Neural cell (in vitro differentiated cells): ENCODE measurements at regions not wholly inside any gene's neighbourhood (a gene's known extent, or its start where the extent isn't known, plus 50 kb on each side); places are given as distances from the start of the nearest gene placed in this dataset.

Source experiments
- H2AFZ ChIP-seq: fragments of 200-600, 300-800 bp; sonication (generic), shearing (Covaris generic); 2 replicates; pipeline ENCODE4 v1.6.0; 2014; ENCODE audit warnings: low read depth, mild to moderate bottlenecking, antibody characterized with exemption, low read length, moderate library complexity
- H3F3A ChIP-seq: fragments of 200-600 bp; shearing (Covaris generic); 2 replicates; pipeline ENCODE4 v1.6.1; 2016; ENCODE audit warnings: mild to moderate bottlenecking, moderate library complexity, mixed read lengths, antibody characterized with exemption, low read length; ENCODE audit not compliant: insufficient read depth, poor library complexity, severe bottlenecking
- H3K27ac ChIP-seq: fragments of 200-600, 300-800 bp; sonication (generic), shearing (Covaris generic); 2 replicates; pipeline ENCODE4 v1.5.1; 2014; ENCODE audit warnings: mild to moderate bottlenecking, low read length, moderate library complexity
- H3K27me3 ChIP-seq: fragments of 300-800, 200-600 bp; sonication (generic), shearing (Covaris generic); 2 replicates; pipeline ENCODE4 v1.6.0; 2014; ENCODE audit warnings: mild to moderate bottlenecking, low read depth, low read length, moderate library complexity; ENCODE audit not compliant: insufficient read depth
- H3K36me3 ChIP-seq: fragments of 300-800, 200-600 bp; sonication (generic), shearing (Covaris generic); 2 replicates; pipeline ENCODE4 v1.5.1; 2014; ENCODE audit warnings: mild to moderate bottlenecking, antibody characterized with exemption, low read length, moderate library complexity; ENCODE audit not compliant: insufficient read depth
- H3K4me2 ChIP-seq: fragments of 300-800, 200-600 bp; sonication (generic), shearing (Covaris generic); 2 replicates; pipeline ENCODE4 v1.6.0; 2014; ENCODE audit warnings: mild to moderate bottlenecking, low read length
- H3K4me3 ChIP-seq: fragments of 300-800, 200-600 bp; sonication (generic), shearing (Covaris generic); 2 replicates; pipeline ENCODE4 v1.5.1; 2014; ENCODE audit warnings: mild to moderate bottlenecking, low read length, moderate library complexity
- H3K79me2 ChIP-seq: fragments of 200-600 bp; shearing (Covaris generic); replicated peaks from 2 replicates; pipeline ENCODE4 v1.6.0; 2014; ENCODE audit warnings: mild to moderate bottlenecking, low read length, moderate library complexity; ENCODE audit not compliant: insufficient read depth
- H3K9ac ChIP-seq: fragments of 300-800, 200-600 bp; sonication (generic), shearing (Covaris generic); 2 replicates; pipeline ENCODE4 v1.6.1; 2016; ENCODE audit warnings: mild to moderate bottlenecking, low read length, mixed read lengths
- H3K9me2 ChIP-seq: fragments of 200-600 bp; shearing (Covaris generic); 2 replicates; pipeline ENCODE4 v1.6.1; 2016; ENCODE audit warnings: mild to moderate bottlenecking, low read length, mixed read lengths; ENCODE audit not compliant: insufficient read depth
- H3K9me3 ChIP-seq: fragments of 200-600, 300-800 bp; sonication (generic), shearing (Covaris generic); 2 replicates; pipeline ENCODE4 v1.6.1; 2016; ENCODE audit warnings: mild to moderate bottlenecking, mixed run types, low read length, moderate library complexity, mixed read lengths
- H4K20me1 ChIP-seq: fragments of 200-600 bp; shearing (Covaris generic); 2 replicates; pipeline ENCODE4 v1.6.1; 2016; ENCODE audit warnings: mild to moderate bottlenecking, mixed run types; ENCODE audit not compliant: insufficient read depth
- EP300 ChIP-seq: fragments of 450-650 bp; conservative IDR thresholded peaks from 2 replicates; pipeline ENCODE4 v1.6.1; 2014; ENCODE audit warnings: antibody characterized with exemption, mild to moderate bottlenecking, moderate library complexity; ENCODE audit not compliant: poor library complexity, severe bottlenecking
- EZH2 ChIP-seq: fragments of 200-600, 300-800 bp; shearing (Covaris generic), sonication (generic); IDR thresholded peaks from 2 replicates; pipeline ENCODE4 v1.6.1; 2014; ENCODE audit warnings: antibody characterized with exemption, low read length, borderline replicate concordance, mild to moderate bottlenecking; ENCODE audit not compliant: insufficient read depth, poor library complexity, severe bottlenecking
- MXI1 ChIP-seq: fragments of 450-650 bp; conservative IDR thresholded peaks from 2 replicates; pipeline ENCODE4 v1.6.1; 2014; ENCODE audit warnings: antibody characterized with exemption, mild to moderate bottlenecking; ENCODE audit not compliant: poor library complexity, severe bottlenecking
- POLR2AphosphoS5 ChIP-seq: IDR thresholded peaks from 2 replicates; pipeline ENCODE4 v1.6.1; 2012
- RAD21 ChIP-seq: fragments of 450-650 bp; conservative IDR thresholded peaks from 2 replicates; pipeline ENCODE4 v1.6.1; 2014; ENCODE audit warnings: antibody characterized with exemption, mild to moderate bottlenecking, moderate library complexity
- SMC3 ChIP-seq: fragments of 450-650 bp; conservative IDR thresholded peaks from 2 replicates; pipeline ENCODE4 v1.6.1; 2014; ENCODE audit warnings: antibody characterized with exemption, mild to moderate bottlenecking, moderate library complexity; ENCODE audit not compliant: poor library complexity
- TAF1 ChIP-seq: IDR thresholded peaks from 2 replicates; pipeline ENCODE4 v1.6.1; 2012; ENCODE audit warnings: low read depth
- TF ChIP-seq, protein P1 (sequence below): IDR thresholded peaks from 2 replicates; pipeline ENCODE4 v1.6.1; 2012; ENCODE audit warnings: borderline replicate concordance
- TF ChIP-seq, protein P2 (sequence below): fragments of 450-650 bp; IDR thresholded peaks from 2 replicates; pipeline ENCODE4 v1.5.1; 2014; ENCODE audit warnings: antibody characterized with exemption, mild to moderate bottlenecking, moderate library complexity; ENCODE audit not compliant: poor library complexity, severe bottlenecking

DNA sequence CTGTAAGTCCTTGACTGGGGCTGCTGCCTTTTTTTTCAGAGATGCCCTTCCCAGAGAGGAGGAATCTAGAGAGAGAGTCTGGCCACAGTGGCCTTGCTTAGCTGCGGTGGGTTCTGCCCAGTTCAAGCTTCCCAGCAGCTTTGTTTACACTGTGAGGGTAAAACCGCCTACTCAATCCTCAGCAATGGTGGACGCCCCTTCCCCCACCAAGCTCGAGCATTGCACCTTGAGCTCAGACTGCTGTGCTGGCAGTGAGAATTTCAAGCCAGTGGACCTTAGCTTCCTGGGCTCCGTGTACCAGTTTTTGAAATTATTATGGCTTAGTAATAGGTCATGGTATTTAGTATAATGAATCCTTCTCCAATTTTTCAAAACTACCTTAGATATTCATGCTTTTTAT is 395.4 kb downstream of the NPIPA7 start:
- Histone ChIP-seq H3K9me2 (no peaks in the 10 kb centered on the region), H3K27ac (no peak overlapping the region), H3K4me3 (no peak overlapping the region), H3K9ac (no peak overlapping the region), H3K27me3 (no peaks in the 10 kb centered on the region), H4K20me1 (no peaks in the 10 kb centered on the region), H3K9me3 (no peaks in the 10 kb centered on the region), H3K4me2 (no peak overlapping the region), H3F3A (no peaks in the 10 kb centered on the region), H3K36me3 (no peaks in the 10 kb centered on the region), H2AFZ (no peak overlapping the region), H3K79me2 (no peaks in the 10 kb centered on the region)
- TF ChIP-seq TAF1 (no peak), EZH2 (no peak), POLR2AphosphoS5 (no peak), RAD21 (no peak), EP300 (no peak), MXI1 (no peak), SMC3 (no peak)
- TF ChIP-seq, protein P1, sequence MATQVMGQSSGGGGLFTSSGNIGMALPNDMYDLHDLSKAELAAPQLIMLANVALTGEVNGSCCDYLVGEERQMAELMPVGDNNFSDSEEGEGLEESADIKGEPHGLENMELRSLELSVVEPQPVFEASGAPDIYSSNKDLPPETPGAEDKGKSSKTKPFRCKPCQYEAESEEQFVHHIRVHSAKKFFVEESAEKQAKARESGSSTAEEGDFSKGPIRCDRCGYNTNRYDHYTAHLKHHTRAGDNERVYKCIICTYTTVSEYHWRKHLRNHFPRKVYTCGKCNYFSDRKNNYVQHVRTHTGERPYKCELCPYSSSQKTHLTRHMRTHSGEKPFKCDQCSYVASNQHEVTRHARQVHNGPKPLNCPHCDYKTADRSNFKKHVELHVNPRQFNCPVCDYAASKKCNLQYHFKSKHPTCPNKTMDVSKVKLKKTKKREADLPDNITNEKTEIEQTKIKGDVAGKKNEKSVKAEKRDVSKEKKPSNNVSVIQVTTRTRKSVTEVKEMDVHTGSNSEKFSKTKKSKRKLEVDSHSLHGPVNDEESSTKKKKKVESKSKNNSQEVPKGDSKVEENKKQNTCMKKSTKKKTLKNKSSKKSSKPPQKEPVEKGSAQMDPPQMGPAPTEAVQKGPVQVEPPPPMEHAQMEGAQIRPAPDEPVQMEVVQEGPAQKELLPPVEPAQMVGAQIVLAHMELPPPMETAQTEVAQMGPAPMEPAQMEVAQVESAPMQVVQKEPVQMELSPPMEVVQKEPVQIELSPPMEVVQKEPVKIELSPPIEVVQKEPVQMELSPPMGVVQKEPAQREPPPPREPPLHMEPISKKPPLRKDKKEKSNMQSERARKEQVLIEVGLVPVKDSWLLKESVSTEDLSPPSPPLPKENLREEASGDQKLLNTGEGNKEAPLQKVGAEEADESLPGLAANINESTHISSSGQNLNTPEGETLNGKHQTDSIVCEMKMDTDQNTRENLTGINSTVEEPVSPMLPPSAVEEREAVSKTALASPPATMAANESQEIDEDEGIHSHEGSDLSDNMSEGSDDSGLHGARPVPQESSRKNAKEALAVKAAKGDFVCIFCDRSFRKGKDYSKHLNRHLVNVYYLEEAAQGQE = no peak
- TF ChIP-seq, protein P2, sequence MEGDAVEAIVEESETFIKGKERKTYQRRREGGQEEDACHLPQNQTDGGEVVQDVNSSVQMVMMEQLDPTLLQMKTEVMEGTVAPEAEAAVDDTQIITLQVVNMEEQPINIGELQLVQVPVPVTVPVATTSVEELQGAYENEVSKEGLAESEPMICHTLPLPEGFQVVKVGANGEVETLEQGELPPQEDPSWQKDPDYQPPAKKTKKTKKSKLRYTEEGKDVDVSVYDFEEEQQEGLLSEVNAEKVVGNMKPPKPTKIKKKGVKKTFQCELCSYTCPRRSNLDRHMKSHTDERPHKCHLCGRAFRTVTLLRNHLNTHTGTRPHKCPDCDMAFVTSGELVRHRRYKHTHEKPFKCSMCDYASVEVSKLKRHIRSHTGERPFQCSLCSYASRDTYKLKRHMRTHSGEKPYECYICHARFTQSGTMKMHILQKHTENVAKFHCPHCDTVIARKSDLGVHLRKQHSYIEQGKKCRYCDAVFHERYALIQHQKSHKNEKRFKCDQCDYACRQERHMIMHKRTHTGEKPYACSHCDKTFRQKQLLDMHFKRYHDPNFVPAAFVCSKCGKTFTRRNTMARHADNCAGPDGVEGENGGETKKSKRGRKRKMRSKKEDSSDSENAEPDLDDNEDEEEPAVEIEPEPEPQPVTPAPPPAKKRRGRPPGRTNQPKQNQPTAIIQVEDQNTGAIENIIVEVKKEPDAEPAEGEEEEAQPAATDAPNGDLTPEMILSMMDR = no peak

DNA sequence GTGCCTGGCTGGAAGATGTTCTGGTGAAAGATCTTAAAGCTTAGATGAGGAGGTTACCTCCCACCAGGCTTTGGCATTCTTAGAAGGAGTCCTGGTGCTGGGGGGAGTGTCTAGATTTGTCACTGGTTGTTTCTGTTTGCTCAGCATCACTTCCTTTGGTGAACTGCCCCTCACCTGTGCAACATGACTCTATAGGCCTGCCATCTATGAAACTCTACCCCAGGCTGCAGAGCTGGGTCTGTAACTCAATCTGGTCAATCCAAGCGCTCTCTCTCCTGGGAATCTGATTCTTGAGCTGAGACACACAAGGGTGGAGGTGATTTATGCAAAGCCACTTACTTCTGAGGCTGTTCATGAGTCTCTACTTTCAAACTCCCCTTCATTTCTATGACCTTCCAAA is 399.4 kb downstream of the NPIPA7 start:
- Histone ChIP-seq H3K4me3 (no peak overlapping the region), H3K9me3 (no peaks in the 10 kb centered on the region), H3K36me3 (no peaks in the 10 kb centered on the region), H3F3A (no peaks in the 10 kb centered on the region), H4K20me1 (no peaks in the 10 kb centered on the region), H3K4me2 (no peak overlapping the region), H3K27me3 (no peaks in the 10 kb centered on the region), H3K27ac (no peak overlapping the region), H3K9ac (no peak overlapping the region), H3K79me2 (no peaks in the 10 kb centered on the region), H3K9me2 (no peaks in the 10 kb centered on the region), H2AFZ (no peak overlapping the region)
- TF ChIP-seq SMC3 (no peak), EZH2 (no peak), POLR2AphosphoS5 (no peak), MXI1 (no peak), TAF1 (no peak), EP300 (no peak), RAD21 (no peak)
- TF ChIP-seq, protein P1 = no peak
- TF ChIP-seq, protein P2 = no peak
